HG02884 (cell line): ENCODE measurements at regions not wholly inside any gene's neighbourhood (a gene's known extent, or its start where the extent isn't known, plus 50 kb on each side); places are given as distances from the start of the nearest gene placed in this dataset.
"Not testable (repeated sequence)": the region's sequence is repeated elsewhere in the genome, so short reads cannot be mapped to it uniquely, and the experiment has no call there.

Experiments
- ATAC-seq: cut with Tn5 transposase; IDR thresholded peaks from one replicate; pipeline ENCODE4 v1.9.1; 2021; ENCODE audit warnings: mild to moderate bottlenecking, moderate library complexity; ENCODE audit not compliant: unreplicated experiment

GRCh38 chr14:28152453-28153044 is 614.0 kb upstream of the FOXG1 start:
- ATAC-seq: no peak

- no peak for ATAC-seq
Measured at GRCh38 chr14:28157289-28157869, 609.2 kb upstream of the FOXG1 start.

GRCh38 chr14:28157887-28158791 is 608.4 kb upstream of the FOXG1 start:
- ATAC-seq: no peak

GRCh38 chr14:28161040-28161439 is 605.5 kb upstream of the FOXG1 start:
- ATAC-seq: no peak

GRCh38 chr14:28163233-28163632 is 603.4 kb upstream of the FOXG1 start:
- no peak for ATAC-seq

- ATAC-seq: no peak
Measured at GRCh38 chr14:28163897-28164296, 602.7 kb upstream of the FOXG1 start.

- ATAC-seq: not testable (repeated sequence)
Measured at GRCh38 chr14:28187902-28188830, 578.4 kb upstream of the FOXG1 start.

GRCh38 chr14:28196878-28197277 is 569.7 kb upstream of the FOXG1 start:
- ATAC-seq: no peak

- no peak for ATAC-seq
Measured at GRCh38 chr14:28220391-28220790, 546.2 kb upstream of the FOXG1 start.

GRCh38 chr14:28240909-28241308 is 525.7 kb upstream of the FOXG1 start:
- ATAC-seq: no peak

- ATAC-seq: no peak
Measured at GRCh38 chr14:28242895-28243294, 523.7 kb upstream of the FOXG1 start.

GRCh38 chr14:28243600-28243999 is 523.0 kb upstream of the FOXG1 start:
- ATAC-seq: no peak

GRCh38 chr14:28245216-28245615 is 521.4 kb upstream of the FOXG1 start:
- ATAC-seq: no peak

- no peak for ATAC-seq
Measured at GRCh38 chr14:28247491-28247890, 519.1 kb upstream of the FOXG1 start.

- not testable (repeated sequence) for ATAC-seq
Measured at GRCh38 chr14:28252124-28252523, 514.5 kb upstream of the FOXG1 start.

GRCh38 chr14:28254768-28255167 is 511.8 kb upstream of the FOXG1 start:
- ATAC-seq: no peak

- no peak for ATAC-seq
Measured at GRCh38 chr14:28264306-28264705, 502.3 kb upstream of the FOXG1 start.

- no peak for ATAC-seq
Measured at GRCh38 chr14:28272270-28272669, 494.3 kb upstream of the FOXG1 start.

- no peak for ATAC-seq
Measured at GRCh38 chr14:28280530-28280929, 486.1 kb upstream of the FOXG1 start.

GRCh38 chr14:28280997-28281598 is 485.5 kb upstream of the FOXG1 start:
- ATAC-seq: no peak
